BJ (cell line): ENCODE measurements at regions not wholly inside any gene's neighbourhood (a gene's known extent, or its start where the extent isn't known, plus 50 kb on each side); places are given as distances from the start of the nearest gene placed in this dataset.

Experiments used
- CTCF ChIA-PET: fragments of 350-600 bp; formaldehyde crosslinking; extraction: SDS; loops from one replicate; lab custom pipeline; 2021; ENCODE audit warnings: antibody characterized with exemption, inconsistent platforms; lab: Yijun Ruan, JAX
- POLR2A ChIA-PET: fragments of 300-600 bp; sonication (Branson Sonifier 250); formaldehyde crosslinking; extraction: SDS; loops from one replicate; lab custom pipeline; 2021; ENCODE audit warnings: antibody characterized with exemption; lab: Charles Lee
- DNase-seq: peaks from one replicate; pipeline ENCODE4 v3.0.0-alpha.2; 2011; ENCODE audit warnings: low read depth
- H3K27me3 ChIP-seq: 2 replicates; pipeline ENCODE4 v1.6.0; 2011; ENCODE audit warnings: low read length; ENCODE audit not compliant: control insufficient read depth, insufficient read depth
- H3K36me3 ChIP-seq: 2 replicates; pipeline ENCODE4 v1.5.1; 2011; ENCODE audit warnings: low read length; ENCODE audit not compliant: control insufficient read depth, insufficient read depth
- H3K4me3 ChIP-seq: 2 replicates; pipeline ENCODE4 v1.5.1; 2011; ENCODE audit warnings: low read depth, mild to moderate bottlenecking, control low read depth, low read length
- CTCF ChIP-seq: IDR thresholded peaks from 2 replicates; pipeline ENCODE4 v1.5.1; 2011; ENCODE audit warnings: low read depth, mild to moderate bottlenecking, control low read depth, inconsistent platforms, low read length, moderate library complexity; ENCODE audit not compliant: insufficient read depth

DNA sequence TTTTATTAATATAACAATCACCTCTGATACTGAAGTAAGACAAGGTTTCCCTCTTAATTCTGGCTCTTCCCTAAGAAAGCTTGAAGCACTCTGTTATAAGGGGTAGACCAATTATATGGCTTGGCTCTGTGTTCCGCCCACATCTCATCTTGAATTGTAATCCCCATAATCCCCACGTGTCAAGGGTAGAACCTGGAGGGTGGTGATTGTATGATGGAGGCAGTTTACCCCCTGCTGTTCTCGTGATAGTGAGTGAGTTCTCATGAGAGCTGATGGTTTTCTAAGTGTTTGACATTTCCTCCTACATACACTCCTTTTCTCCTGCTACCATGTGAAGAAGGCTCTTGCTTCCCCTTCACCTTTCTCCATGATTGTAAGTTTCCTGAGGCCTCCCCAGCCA is 363.8 kb upstream of the PCDH20 start:
- Histone ChIP-seq H3K27me3 (no peaks in the 10 kb centered on the region), H3K4me3 (no peak overlapping the region), H3K36me3 (no peaks in the 10 kb centered on the region)
- TF ChIP-seq CTCF: no peak
- no peak for DNase-seq
- POLR2A ChIA-PET: no interaction called here
- CTCF ChIA-PET: no interaction called here

- POLR2A ChIA-PET: no interaction called here
- H3K27me3 ChIP-seq: no peaks in the 10 kb centered on the region
- CTCF ChIA-PET: no interaction called here
- no peak overlapping the region for H3K4me3 ChIP-seq
- no peaks in the 10 kb centered on the region for H3K36me3 ChIP-seq
- DNase-seq: no peak
- TF ChIP-seq CTCF: no peak
These were observed 362.9 kb upstream of the PCDH20 start for GRCh38 chr13:61778531-61778930.

DNA sequence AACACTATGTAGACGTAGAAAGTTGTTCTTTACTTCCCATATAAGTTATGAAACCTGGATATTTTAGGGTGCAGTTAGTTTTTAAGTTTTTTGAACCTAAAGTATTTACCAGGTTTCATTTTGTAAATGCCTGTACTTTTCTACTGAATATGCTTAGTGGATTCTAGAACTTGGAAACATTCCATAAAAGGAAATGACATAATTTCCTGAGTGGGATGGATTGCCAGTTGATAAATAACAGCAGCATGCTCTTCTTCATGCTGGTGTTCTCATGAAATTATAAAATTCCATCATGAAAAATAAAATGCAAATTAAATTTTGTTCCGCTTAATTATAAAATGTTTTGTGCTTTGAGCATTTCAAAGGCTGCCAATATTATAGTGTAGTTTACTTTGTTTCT is 362.2 kb upstream of the PCDH20 start:
- TF ChIP-seq CTCF: no peak
- H3K36me3 ChIP-seq: no peaks in the 10 kb centered on the region
- no peak for DNase-seq
- CTCF ChIA-PET: no interaction called here
- POLR2A ChIA-PET: no interaction called here
- H3K27me3 ChIP-seq: no peaks in the 10 kb centered on the region
- no peak overlapping the region for H3K4me3 ChIP-seq

- CTCF ChIA-PET: no interaction called here
- POLR2A ChIA-PET: no interaction called here
- no peak for DNase-seq
- Histone ChIP-seq H3K4me3 (no peak overlapping the region), H3K36me3 (no peaks in the 10 kb centered on the region), H3K27me3 (no peaks in the 10 kb centered on the region)
- TF ChIP-seq CTCF: no peak
These were observed 361.6 kb upstream of the PCDH20 start for GRCh38 chr13:61777271-61777670.

- CTCF ChIA-PET: no interaction called here
- no peak for DNase-seq
- no peaks in the 10 kb centered on the region for H3K27me3 ChIP-seq
- H3K4me3 ChIP-seq: no peak overlapping the region
- H3K36me3 ChIP-seq: no peaks in the 10 kb centered on the region
- no peak for TF ChIP-seq CTCF
- POLR2A ChIA-PET: no interaction called here
These were observed 359.3 kb upstream of the PCDH20 start for GRCh38 chr13:61774903-61775302.
